Esophagus squamous epithelium (tissue), 5 donors: ENCODE measurements at regions not wholly inside any gene's neighbourhood (a gene's known extent, or its start where the extent isn't known, plus 50 kb on each side); places are given as distances from the start of the nearest gene placed in this dataset.
"Not testable (repeated sequence)": the region's sequence is repeated elsewhere in the genome, so short reads cannot be mapped to it uniquely, and the experiment has no call there.

Source experiments
- DNase-seq: peaks from one replicate; lab custom pipeline; 2025; lab: John Stamatoyannopoulos, UW
- H3K27ac ChIP-seq, 4 donors: fragments of 200-600 bp; sonication (generic); one replicate each; pipeline ENCODE4 v1.5.1; 2016 to 2019; ENCODE audit warnings: mild to moderate bottlenecking in 1 of 4
- H3K27me3 ChIP-seq, 4 donors: fragments of 200-600 bp; sonication (generic); 1 replicate in 3 of 4; 2 replicates in 1 of 4; pipeline versions ENCODE4 v1.5.1 to v1.6.0; 2017 to 2021; ENCODE audit warnings: antibody characterized with exemption in 1 of 4
- H3K36me3 ChIP-seq, 3 donors: fragments of 200-600 bp; sonication (generic); one replicate each; pipeline ENCODE4 v1.5.1; 2016 to 2019
- H3K4me1 ChIP-seq, 3 donors: fragments of 200-600 bp; sonication (generic); one replicate each; pipeline ENCODE4 v1.5.1; 2017 to 2019
- H3K4me3 ChIP-seq, 4 donors: fragments of 200-600 bp; sonication (generic); 1 replicate in 3 of 4; 2 replicates in 1 of 4; pipeline ENCODE4 v1.5.1; 2016 to 2019; ENCODE audit warnings: mild to moderate bottlenecking in 2 of 4, moderate library complexity in 1 of 4
- H3K9me3 ChIP-seq, 3 donors: fragments of 200-600 bp; sonication (generic); one replicate each; pipeline ENCODE4 v1.5.1; 2016 to 2019
- POLR2A ChIP-seq, 4 donors: fragments of 450-650 bp; IDR thresholded peaks; one replicate each; pipeline ENCODE4 v1.6.1; 2017; ENCODE audit warnings: antibody characterized with exemption in 4 of 4, mild to moderate bottlenecking in 4 of 4, moderate library complexity in 3 of 4
- WGBS, 2 donors: methylation state at CpG; one replicate each; pipeline ENCODE4 v1.1.5; 2018; 5-methylcytosine and 5-hydroxymethylcytosine counted together
- intact Hi-C: fragments of 100-400 bp; cut with DNase I; formaldehyde crosslinking; loops from one replicate; pipeline ENCODE4 v1.15.0; 2022
- TF ChIP-seq, protein P1 (sequence below), 6 experiments: fragments of 450-650 bp in 4 of 6; fragments of 200-600 bp in 2 of 6; sonication (generic) in 2 of 6; IDR thresholded peaks; one replicate each; pipeline ENCODE4 v1.5.1; 2016 to 2019; ENCODE audit warnings: antibody characterized with exemption in 6 of 6, mild to moderate bottlenecking in 4 of 6, moderate library complexity in 4 of 6
- donor health status: DM: yes; HTN: yes; CAD: no.

DNA sequence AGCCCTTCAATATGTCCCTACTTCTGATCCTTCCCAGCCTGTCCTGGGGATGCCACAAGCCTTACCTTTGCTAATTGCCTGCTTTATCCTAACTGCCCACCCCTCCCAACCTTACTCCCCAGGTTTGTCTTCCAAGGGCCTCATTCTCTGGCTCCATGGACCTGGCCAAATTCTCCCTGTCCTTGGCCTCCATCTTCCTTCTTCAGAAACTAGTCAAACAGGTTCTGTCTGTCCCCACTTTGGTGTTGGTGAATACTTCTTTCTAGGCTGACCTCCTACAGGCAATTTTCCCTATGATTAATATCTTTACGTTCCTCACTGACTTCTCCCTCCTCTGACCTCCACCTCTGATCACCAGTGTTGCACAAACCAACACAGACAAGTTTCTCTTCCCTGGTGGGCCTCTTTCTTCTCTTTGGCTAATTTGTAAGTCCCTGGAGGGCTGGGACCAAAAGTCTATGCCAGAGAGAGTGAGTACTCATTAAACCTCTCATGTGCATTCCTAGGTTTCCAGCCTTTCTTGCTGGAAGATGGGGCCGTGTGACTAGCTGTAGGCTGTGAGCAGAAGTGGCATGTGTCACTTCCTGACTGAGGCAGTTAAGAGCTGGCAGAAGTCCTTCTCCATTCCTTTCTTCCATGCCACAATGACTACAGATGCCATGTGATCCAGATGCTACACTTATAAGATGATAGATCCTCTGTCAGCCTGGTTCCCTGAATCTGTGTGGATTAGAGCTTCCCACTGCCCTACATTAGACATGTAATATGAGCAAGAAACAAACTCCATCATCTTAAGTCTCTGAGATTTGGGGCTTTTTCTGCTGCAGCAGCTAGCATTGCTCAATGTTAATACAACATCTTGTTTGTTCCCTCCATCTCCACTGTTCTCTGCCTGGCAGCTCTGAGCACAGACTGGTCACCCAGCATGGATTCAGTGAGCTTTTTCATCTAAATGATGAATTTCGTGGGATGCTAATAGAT is 382.7 kb downstream of the RPS24 start:
- no peaks in the 10 kb centered on the region for H3K27me3 ChIP-seq
- no peak for DNase-seq
- WGBS, 2 donors = 51 to 54% methylated on average over 3 of the region's 3 CpGs
- peaks cover 0 to 10% (median 4%) of the 10 kb centered on the region in 3 donors for H3K4me1 ChIP-seq
- TF ChIP-seq POLR2A (IDR thresholded peaks at IDR 0.05) = no peak
- TF ChIP-seq, protein P1, sequence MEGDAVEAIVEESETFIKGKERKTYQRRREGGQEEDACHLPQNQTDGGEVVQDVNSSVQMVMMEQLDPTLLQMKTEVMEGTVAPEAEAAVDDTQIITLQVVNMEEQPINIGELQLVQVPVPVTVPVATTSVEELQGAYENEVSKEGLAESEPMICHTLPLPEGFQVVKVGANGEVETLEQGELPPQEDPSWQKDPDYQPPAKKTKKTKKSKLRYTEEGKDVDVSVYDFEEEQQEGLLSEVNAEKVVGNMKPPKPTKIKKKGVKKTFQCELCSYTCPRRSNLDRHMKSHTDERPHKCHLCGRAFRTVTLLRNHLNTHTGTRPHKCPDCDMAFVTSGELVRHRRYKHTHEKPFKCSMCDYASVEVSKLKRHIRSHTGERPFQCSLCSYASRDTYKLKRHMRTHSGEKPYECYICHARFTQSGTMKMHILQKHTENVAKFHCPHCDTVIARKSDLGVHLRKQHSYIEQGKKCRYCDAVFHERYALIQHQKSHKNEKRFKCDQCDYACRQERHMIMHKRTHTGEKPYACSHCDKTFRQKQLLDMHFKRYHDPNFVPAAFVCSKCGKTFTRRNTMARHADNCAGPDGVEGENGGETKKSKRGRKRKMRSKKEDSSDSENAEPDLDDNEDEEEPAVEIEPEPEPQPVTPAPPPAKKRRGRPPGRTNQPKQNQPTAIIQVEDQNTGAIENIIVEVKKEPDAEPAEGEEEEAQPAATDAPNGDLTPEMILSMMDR (IDR thresholded peaks at IDR 0.05) = no peak
- no peak overlapping the region for H3K4me3 ChIP-seq
- H3K27ac ChIP-seq = no peak overlapping the region
- H3K9me3 ChIP-seq = no peaks in the 10 kb centered on the region
- intact Hi-C loops = no loop called here
- H3K36me3 ChIP-seq = no peaks in the 10 kb centered on the region

DNA sequence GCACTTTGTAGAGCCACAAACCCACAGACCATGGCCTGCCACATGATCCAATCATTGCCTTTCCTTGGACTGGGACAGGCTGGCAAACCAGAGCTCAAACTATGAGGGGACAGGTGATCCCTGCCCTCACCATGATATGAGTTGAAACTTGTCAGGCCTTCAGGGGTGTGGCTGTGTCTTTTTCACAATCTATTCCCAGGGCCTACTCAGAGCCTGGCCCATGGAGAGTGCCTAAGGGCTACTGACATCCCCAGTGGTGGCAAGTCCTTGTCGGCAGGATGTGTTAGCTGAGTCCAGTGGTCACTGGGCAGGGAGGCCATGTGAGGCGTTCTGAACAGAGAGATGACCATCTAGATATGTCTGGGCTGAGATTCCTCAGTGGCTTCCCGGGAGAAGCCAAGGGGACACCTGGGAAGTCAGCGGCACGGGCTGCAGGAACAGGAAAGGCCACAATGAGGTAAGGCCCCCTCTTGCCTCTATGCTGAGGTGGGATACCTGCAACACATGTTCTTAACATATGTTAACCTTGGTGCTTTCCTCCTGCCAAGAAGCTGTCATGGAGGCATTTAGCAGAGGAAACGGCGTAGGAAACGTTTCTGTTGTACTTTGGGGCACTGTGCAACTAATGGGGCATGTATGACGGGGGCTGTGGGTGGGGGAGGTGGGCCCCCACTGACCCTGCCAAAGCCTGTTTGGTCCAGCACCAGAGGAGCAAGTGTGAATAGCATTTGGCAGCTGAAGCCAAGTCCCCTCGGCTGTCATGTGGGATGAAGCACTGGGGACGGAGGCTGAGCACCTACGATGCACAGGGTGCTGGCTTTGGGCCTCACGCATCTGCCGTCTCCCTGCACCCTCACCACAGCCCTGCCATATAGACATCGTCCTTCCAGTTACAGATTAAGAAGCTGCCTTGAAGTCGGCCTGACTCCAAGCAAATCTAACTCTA is 384.0 kb downstream of the RPS24 start:
- no peak for DNase-seq
- H3K27ac ChIP-seq = no peak overlapping the region
- peaks cover 0 to 10% (median 4%) of the 10 kb centered on the region in 3 donors for H3K4me1 ChIP-seq
- no peaks in the 10 kb centered on the region for H3K27me3 ChIP-seq
- 88% methylated on average over 13 of the region's 16 CpGs; no CpG with 5 or more reads in 1 of the 2 donors for WGBS, 2 donors
- no peaks in the 10 kb centered on the region for H3K36me3 ChIP-seq
- TF ChIP-seq POLR2A (IDR thresholded peaks at IDR 0.05) = no peak
- TF ChIP-seq, protein P1 (IDR thresholded peaks at IDR 0.05) = no peak
- intact Hi-C loops = no loop called here
- H3K4me3 ChIP-seq = no peak overlapping the region
- H3K9me3 ChIP-seq = no peaks in the 10 kb centered on the region

DNA sequence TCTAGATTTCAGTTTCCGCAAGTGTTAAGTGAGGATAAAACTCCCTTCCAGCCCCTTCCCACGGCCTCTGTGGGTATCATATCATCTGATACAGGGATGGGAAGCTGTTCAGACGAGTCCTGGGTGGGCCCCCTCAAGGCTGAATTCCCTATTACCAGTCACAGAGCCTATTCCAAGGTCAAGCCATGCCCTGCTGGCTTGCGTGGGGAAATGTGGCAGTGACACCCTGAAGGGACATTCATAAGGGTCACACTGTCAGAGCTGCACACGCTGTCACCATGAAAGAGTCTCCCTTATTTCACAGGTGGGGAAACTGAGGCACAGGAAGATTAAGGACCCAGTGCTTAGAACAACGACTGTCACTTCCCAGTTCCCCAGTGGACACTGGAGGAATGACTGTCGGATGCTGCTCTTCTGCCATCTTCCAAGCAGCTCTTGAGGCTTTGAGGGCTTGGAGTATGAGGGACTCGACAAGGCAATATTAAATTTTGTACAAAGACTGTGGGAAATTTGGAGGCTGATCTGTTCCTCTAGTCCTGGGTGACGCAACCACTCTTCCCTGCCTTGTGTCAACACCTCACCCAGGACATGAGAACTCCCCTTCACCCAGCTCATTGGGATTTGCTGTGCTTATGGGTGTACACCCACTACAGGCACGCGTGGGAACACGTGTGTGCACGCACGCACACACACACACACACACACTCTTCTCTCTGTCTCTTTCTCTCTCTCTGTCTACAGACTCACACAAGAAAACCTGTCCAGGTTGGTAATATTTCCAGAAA is 386.0 kb downstream of the RPS24 start:
- H3K27me3 ChIP-seq = no peaks in the 10 kb centered on the region
- intact Hi-C loops = no loop called here
- no peak for DNase-seq
- TF ChIP-seq, protein P1 (IDR thresholded peaks at IDR 0.05) = no peak
- no peak for TF ChIP-seq POLR2A (IDR thresholded peaks at IDR 0.05)
- 80 to 84% methylated on average over 11 of the region's 14 CpGs for WGBS, 2 donors
- H3K4me1 ChIP-seq = peaks cover 0 to 6% (median 4%) of the 10 kb centered on the region in 3 donors
- no peak overlapping the region for H3K27ac ChIP-seq
- H3K4me3 ChIP-seq = no peak overlapping the region
- peaks cover 0 to 1% (median under 1%) of the 10 kb centered on the region in 3 donors for H3K9me3 ChIP-seq
- H3K36me3 ChIP-seq = no peaks in the 10 kb centered on the region

DNA sequence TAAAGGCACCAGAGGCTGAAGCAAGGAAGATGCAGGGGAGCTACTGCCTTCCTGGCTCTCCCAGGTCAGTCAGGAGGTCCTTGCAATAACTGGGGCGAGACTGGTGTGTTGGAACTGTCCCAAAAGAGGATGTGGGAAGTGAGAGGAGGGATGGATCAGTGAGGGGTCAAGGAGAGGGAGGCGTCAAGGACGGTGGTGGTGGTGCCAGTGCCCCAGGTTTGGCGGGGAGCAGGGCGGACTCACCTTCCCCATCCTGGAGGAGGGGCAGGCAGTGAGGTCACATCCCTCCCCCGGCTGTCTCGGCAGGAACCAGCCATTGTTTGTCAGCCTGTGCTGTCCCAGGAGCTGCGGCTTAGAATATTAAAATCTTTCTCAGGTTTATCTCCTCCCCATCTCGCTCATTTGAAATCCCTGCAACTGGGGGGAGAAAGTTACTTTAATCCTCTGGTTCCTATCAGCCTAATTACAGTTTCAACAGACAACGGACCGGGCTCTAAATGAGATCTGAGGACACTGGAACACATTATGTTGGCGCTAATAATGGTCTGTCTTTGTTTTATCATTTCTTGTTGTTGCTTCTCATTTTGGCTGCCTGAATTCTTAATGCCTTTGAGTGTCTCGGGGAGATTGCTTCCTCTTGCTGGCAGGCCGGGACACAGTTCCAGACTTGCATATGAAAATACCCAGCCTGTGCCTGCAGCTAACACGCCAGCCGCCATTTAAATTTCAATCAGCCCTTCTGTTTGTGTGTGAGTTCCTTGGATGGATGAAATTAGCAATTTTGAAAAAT is 387.5 kb downstream of the RPS24 start:
- H3K27ac ChIP-seq = no peak overlapping the region
- H3K27me3 ChIP-seq = no peaks in the 10 kb centered on the region
- no peak overlapping the region for H3K4me3 ChIP-seq
- DNase-seq = no peak
- H3K4me1 ChIP-seq = peaks cover 0 to 4% (median 4%) of the 10 kb centered on the region in 3 donors
- TF ChIP-seq, protein P1 (IDR thresholded peaks at IDR 0.05) = no peak
- no peak for TF ChIP-seq POLR2A (IDR thresholded peaks at IDR 0.05)
- H3K36me3 ChIP-seq = no peaks in the 10 kb centered on the region
- intact Hi-C loops = no loop called here
- H3K9me3 ChIP-seq = peaks cover 0 to 9% (median 6%) of the 10 kb centered on the region in 3 donors
- 50 to 57% methylated on average over 15 to 16 of the region's 16 CpGs for WGBS, 2 donors

DNA sequence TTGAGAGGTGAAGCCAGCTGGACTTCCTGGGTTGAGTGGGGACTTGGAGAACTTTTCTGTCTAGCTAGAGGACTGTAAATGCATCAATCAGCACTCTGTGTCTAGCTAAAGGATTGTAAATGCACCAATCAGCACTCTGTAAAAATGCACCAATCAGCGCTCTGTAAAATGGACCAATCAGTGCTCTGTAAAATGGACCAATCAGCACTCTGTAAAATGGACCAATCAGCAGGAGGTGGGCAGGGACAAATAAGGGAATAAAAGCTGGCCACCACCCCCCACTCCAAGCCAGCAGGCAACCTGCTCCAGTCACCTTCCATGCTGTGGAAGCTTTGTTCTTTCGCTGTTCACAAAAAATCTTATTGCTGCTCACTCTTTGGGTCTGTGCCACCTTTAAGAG is 390.4 kb downstream of the RPS24 start:
- DNase-seq, H3K27ac ChIP-seq, H3K27me3 ChIP-seq, H3K9me3 ChIP-seq, H3K36me3 ChIP-seq, H3K4me1 ChIP-seq, intact Hi-C loops, H3K4me3 ChIP-seq: not testable (repeated sequence)
- WGBS, 2 donors = 92 to 100% methylated on average over 2 of the region's 2 CpGs
